Liver (tissue), 3 donors: ENCODE measurements at regions not wholly inside any gene's neighbourhood (a gene's known extent, or its start where the extent isn't known, plus 50 kb on each side); places are given as distances from the start of the nearest gene placed in this dataset.

Source experiments
- FOXA1 ChIP-seq: IDR thresholded peaks from 2 replicates; pipeline ENCODE4 v1.6.1; 2016; ENCODE audit warnings: antibody characterized with exemption
- GABPA ChIP-seq, 2 donors: IDR thresholded peaks in 1 of 2; conservative IDR thresholded peaks in 1 of 2; 2 replicates each; pipeline ENCODE4 v1.6.1; 2016; ENCODE audit warnings: antibody characterized with exemption in 2 of 2, mild to moderate bottlenecking in 1 of 2, moderate library complexity in 1 of 2
- JUND ChIP-seq, 2 donors: IDR thresholded peaks; 2 replicates each; pipeline ENCODE4 v1.6.1; 2016; ENCODE audit warnings: antibody characterized with exemption in 2 of 2
- RAD21 ChIP-seq, 2 donors: IDR thresholded peaks; 2 replicates each; pipeline ENCODE4 v1.6.1; 2016; ENCODE audit warnings: antibody characterized with exemption in 2 of 2, mild to moderate bottlenecking in 2 of 2
- TAF1 ChIP-seq: conservative IDR thresholded peaks from 2 replicates; pipeline ENCODE4 v1.6.1; 2016; ENCODE audit warnings: antibody characterized with exemption, mild to moderate bottlenecking
- YY1 ChIP-seq: IDR thresholded peaks from 2 replicates; pipeline ENCODE4 v1.6.1; 2016; ENCODE audit warnings: antibody characterized with exemption, mild to moderate bottlenecking
- TF ChIP-seq, protein P1 (sequence below): IDR thresholded peaks from 2 replicates; pipeline ENCODE4 v1.6.1; 2016; ENCODE audit warnings: antibody characterized with exemption, mild to moderate bottlenecking
- TF ChIP-seq, protein P2 (sequence below): fragments of 150-350 bp; IDR thresholded peaks from 2 replicates; pipeline ENCODE4 v1.5.1; 2017; ENCODE audit warnings: improper control_type of control experiment, low read depth, low read length; ENCODE audit not compliant: missing input control
- TF ChIP-seq, protein P3 (sequence below): IDR thresholded peaks from 2 replicates; pipeline ENCODE4 v1.6.1; 2016; ENCODE audit warnings: antibody characterized with exemption
- donor health status: healthy.
- donor health status: healthy.

DNA sequence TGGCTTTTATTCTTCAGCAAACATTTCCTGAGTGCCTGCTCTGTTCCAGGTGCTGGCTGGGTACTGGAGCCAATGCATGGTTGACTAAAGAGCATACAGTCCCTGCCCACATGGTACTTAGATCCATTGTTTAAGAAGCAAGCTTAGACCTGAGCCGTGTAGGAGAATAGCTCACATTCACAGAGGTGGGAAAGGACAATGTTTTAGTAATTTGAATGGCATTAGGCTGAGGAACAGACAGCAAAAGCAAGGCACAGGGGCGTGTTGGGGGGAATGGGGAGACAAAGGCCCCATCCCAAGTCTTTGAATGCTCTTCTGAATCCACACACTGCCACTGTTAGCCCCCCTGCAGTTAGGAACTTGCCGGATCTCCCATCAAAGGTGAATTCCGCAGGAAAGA is 388.2 kb upstream of the RGMA start:
- TF ChIP-seq, protein P1, sequence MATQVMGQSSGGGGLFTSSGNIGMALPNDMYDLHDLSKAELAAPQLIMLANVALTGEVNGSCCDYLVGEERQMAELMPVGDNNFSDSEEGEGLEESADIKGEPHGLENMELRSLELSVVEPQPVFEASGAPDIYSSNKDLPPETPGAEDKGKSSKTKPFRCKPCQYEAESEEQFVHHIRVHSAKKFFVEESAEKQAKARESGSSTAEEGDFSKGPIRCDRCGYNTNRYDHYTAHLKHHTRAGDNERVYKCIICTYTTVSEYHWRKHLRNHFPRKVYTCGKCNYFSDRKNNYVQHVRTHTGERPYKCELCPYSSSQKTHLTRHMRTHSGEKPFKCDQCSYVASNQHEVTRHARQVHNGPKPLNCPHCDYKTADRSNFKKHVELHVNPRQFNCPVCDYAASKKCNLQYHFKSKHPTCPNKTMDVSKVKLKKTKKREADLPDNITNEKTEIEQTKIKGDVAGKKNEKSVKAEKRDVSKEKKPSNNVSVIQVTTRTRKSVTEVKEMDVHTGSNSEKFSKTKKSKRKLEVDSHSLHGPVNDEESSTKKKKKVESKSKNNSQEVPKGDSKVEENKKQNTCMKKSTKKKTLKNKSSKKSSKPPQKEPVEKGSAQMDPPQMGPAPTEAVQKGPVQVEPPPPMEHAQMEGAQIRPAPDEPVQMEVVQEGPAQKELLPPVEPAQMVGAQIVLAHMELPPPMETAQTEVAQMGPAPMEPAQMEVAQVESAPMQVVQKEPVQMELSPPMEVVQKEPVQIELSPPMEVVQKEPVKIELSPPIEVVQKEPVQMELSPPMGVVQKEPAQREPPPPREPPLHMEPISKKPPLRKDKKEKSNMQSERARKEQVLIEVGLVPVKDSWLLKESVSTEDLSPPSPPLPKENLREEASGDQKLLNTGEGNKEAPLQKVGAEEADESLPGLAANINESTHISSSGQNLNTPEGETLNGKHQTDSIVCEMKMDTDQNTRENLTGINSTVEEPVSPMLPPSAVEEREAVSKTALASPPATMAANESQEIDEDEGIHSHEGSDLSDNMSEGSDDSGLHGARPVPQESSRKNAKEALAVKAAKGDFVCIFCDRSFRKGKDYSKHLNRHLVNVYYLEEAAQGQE: no peak
- TF ChIP-seq, protein P2, sequence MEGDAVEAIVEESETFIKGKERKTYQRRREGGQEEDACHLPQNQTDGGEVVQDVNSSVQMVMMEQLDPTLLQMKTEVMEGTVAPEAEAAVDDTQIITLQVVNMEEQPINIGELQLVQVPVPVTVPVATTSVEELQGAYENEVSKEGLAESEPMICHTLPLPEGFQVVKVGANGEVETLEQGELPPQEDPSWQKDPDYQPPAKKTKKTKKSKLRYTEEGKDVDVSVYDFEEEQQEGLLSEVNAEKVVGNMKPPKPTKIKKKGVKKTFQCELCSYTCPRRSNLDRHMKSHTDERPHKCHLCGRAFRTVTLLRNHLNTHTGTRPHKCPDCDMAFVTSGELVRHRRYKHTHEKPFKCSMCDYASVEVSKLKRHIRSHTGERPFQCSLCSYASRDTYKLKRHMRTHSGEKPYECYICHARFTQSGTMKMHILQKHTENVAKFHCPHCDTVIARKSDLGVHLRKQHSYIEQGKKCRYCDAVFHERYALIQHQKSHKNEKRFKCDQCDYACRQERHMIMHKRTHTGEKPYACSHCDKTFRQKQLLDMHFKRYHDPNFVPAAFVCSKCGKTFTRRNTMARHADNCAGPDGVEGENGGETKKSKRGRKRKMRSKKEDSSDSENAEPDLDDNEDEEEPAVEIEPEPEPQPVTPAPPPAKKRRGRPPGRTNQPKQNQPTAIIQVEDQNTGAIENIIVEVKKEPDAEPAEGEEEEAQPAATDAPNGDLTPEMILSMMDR: no peak
- TF ChIP-seq JUND (IDR thresholded peaks at IDR 0.05) (no peak), FOXA1 (no peak), YY1 (no peak), TAF1 (no peak), RAD21 (IDR thresholded peaks at IDR 0.05) (no peak), GABPA (IDR thresholded peaks at IDR 0.05 in 1 of 2, conservative IDR thresholded peaks at IDR 0.05 in 1 of 2) (no peak)
- TF ChIP-seq, protein P3, sequence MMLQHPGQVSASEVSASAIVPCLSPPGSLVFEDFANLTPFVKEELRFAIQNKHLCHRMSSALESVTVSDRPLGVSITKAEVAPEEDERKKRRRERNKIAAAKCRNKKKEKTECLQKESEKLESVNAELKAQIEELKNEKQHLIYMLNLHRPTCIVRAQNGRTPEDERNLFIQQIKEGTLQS: no peak
